ENCODE measurements at regions not wholly inside any gene's neighbourhood (a gene's known extent, or its start where the extent isn't known, plus 50 kb on each side); places are given as distances from the start of the nearest gene placed in this dataset.
A peak's percentile ranks its signal among the peaks of the same experiment; 100 is the strongest.

GRCh38 chr1:218661411-218661810 is 316.3 kb downstream of the TGFB2 start:
- no peak overlapping the region for H3K27ac ChIP-seq
- no peaks in the 10 kb centered on the region for H3K36me3 ChIP-seq
- no peak for DNase-seq
- no peaks in the 10 kb centered on the region for H3K9me3 ChIP-seq
- H3K27me3 ChIP-seq: no peaks in the 10 kb centered on the region
- H3K4me1 ChIP-seq: peaks cover 0 to 5% of the 10 kb centered on the region in 2 donors
- intact Hi-C loops (cut with DNase I; ENCODE audit: low total_unique reads): no loop called here
- TF ChIP-seq CTCF (IDR thresholded peaks at IDR 0.05) (no peak), POLR2A (IDR thresholded peaks at IDR 0.05) (no peak)
- no peak overlapping the region for H3K4me3 ChIP-seq

- no peaks in the 10 kb centered on the region for H3K27me3 ChIP-seq
- TF ChIP-seq CTCF (IDR thresholded peaks at IDR 0.05): no peak
- no peak for TF ChIP-seq POLR2A (IDR thresholded peaks at IDR 0.05)
- H3K36me3 ChIP-seq: no peaks in the 10 kb centered on the region
- H3K9me3 ChIP-seq: no peaks in the 10 kb centered on the region
- no peak overlapping the region for H3K4me3 ChIP-seq
- H3K27ac ChIP-seq: peak overlapping the region; percentile 13 to 14
- no peak for DNase-seq
- intact Hi-C loops (cut with DNase I; ENCODE audit: low total_unique reads): no loop called here
- H3K4me1 ChIP-seq: peaks cover 0 to 5% of the 10 kb centered on the region in 2 donors
Observed at GRCh38 chr1:218664385-218665170, 319.4 kb downstream of the TGFB2 start.

GRCh38 chr1:218665221-218665620 is 320.1 kb downstream of the TGFB2 start:
- intact Hi-C loops (cut with DNase I; ENCODE audit: low total_unique reads): no loop called here
- Histone ChIP-seq H3K36me3 (no peaks in the 10 kb centered on the region), H3K4me3 (no peak overlapping the region), H3K27ac (peak overlapping the region; percentile 13 to 14), H3K27me3 (no peaks in the 10 kb centered on the region), H3K9me3 (no peaks in the 10 kb centered on the region), H3K4me1 (peaks cover 0 to 5% of the 10 kb centered on the region in 2 donors)
- peak; percentile 31 to 43 for DNase-seq
- no peak for TF ChIP-seq CTCF (IDR thresholded peaks at IDR 0.05)
- TF ChIP-seq POLR2A (IDR thresholded peaks at IDR 0.05): no peak

GRCh38 chr1:218666263-218666662 is 321.1 kb downstream of the TGFB2 start:
- no peak overlapping the region for H3K4me3 ChIP-seq
- DNase-seq: no peak
- no peak for TF ChIP-seq POLR2A (IDR thresholded peaks at IDR 0.05)
- TF ChIP-seq CTCF (IDR thresholded peaks at IDR 0.05): no peak
- no peak overlapping the region for H3K27ac ChIP-seq
- H3K9me3 ChIP-seq: no peaks in the 10 kb centered on the region
- peaks cover 0 to 5% of the 10 kb centered on the region in 2 donors for H3K4me1 ChIP-seq
- no peaks in the 10 kb centered on the region for H3K36me3 ChIP-seq
- intact Hi-C loops (cut with DNase I; ENCODE audit: low total_unique reads): no loop called here
- no peaks in the 10 kb centered on the region for H3K27me3 ChIP-seq

GRCh38 chr1:218667781-218668516 is 322.8 kb downstream of the TGFB2 start:
- TF ChIP-seq POLR2A (IDR thresholded peaks at IDR 0.05) (no peak), CTCF (IDR thresholded peaks at IDR 0.05) (no peak)
- intact Hi-C loops (cut with DNase I; ENCODE audit: low total_unique reads): no loop called here

More at GRCh38 chr1:218667781-218668516, 322.8 kb downstream of the TGFB2 start:
- Histone ChIP-seq H3K36me3 (no peaks in the 10 kb centered on the region), H3K4me3 (no peak overlapping the region), H3K27me3 (no peaks in the 10 kb centered on the region), H3K27ac (no peak overlapping the region), H3K4me1 (peaks cover 0 to 5% of the 10 kb centered on the region in 2 donors), H3K9me3 (no peaks in the 10 kb centered on the region)
- no peak for DNase-seq

Data from uterus (tissue), 3 donors.